ENCODE measurements at regions not wholly inside any gene's neighbourhood (a gene's known extent, or its start where the extent isn't known, plus 50 kb on each side); places are given as distances from the start of the nearest gene placed in this dataset.

GRCh38 chr17:13365331-13365730, 236.4 kb downstream of the HS3ST3A1 start:
- DNase-seq: no peak
- no peaks in the 10 kb centered on the region for H3K27me3 ChIP-seq (ENCODE audit: insufficient read depth, low read depth, severe bottlenecking)
- no peaks in the 10 kb centered on the region for H3K9me3 ChIP-seq (ENCODE audit: severe bottlenecking)
- no peak overlapping the region for H3K4me3 ChIP-seq (ENCODE audit: low read depth, low read length)
- TF ChIP-seq CTCF (IDR thresholded peaks at IDR 0.05; ENCODE audit: low read depth, low read length): no peak
- no peaks in the 10 kb centered on the region for H3K36me3 ChIP-seq
- H3K27ac ChIP-seq: no peak overlapping the region

GRCh38 chr17:13363771-13364170, 238.0 kb downstream of the HS3ST3A1 start:
- no peaks in the 10 kb centered on the region for H3K9me3 ChIP-seq (ENCODE audit: severe bottlenecking)
- DNase-seq: no peak
- no peaks in the 10 kb centered on the region for H3K36me3 ChIP-seq
- H3K27me3 ChIP-seq (ENCODE audit: insufficient read depth, low read depth, severe bottlenecking): no peaks in the 10 kb centered on the region
- no peak overlapping the region for H3K4me3 ChIP-seq (ENCODE audit: low read depth, low read length)
- no peak overlapping the region for H3K27ac ChIP-seq
- no peak for TF ChIP-seq CTCF (IDR thresholded peaks at IDR 0.05; ENCODE audit: low read depth, low read length)

- H3K9me3 ChIP-seq (ENCODE audit: severe bottlenecking): no peaks in the 10 kb centered on the region
- TF ChIP-seq CTCF (IDR thresholded peaks at IDR 0.05; ENCODE audit: low read depth, low read length): no peak
- DNase-seq: peak; percentile 39
- H3K36me3 ChIP-seq: no peaks in the 10 kb centered on the region
- H3K27me3 ChIP-seq (ENCODE audit: insufficient read depth, low read depth, severe bottlenecking): no peaks in the 10 kb centered on the region
- no peak overlapping the region for H3K4me3 ChIP-seq (ENCODE audit: low read depth, low read length)
- H3K27ac ChIP-seq: no peak overlapping the region
Measured at GRCh38 chr17:13362341-13363122, 239.2 kb downstream of the HS3ST3A1 start.

- Histone ChIP-seq H3K36me3 (no peaks in the 10 kb centered on the region), H3K27ac (no peak overlapping the region), H3K27me3 (ENCODE audit: insufficient read depth, low read depth, severe bottlenecking) (no peaks in the 10 kb centered on the region), H3K4me3 (ENCODE audit: low read depth, low read length) (no peak overlapping the region), H3K9me3 (ENCODE audit: severe bottlenecking) (no peaks in the 10 kb centered on the region)
- TF ChIP-seq CTCF (IDR thresholded peaks at IDR 0.05; ENCODE audit: low read depth, low read length): no peak
- DNase-seq: no peak
Measured at GRCh38 chr17:13359774-13360173, 242.0 kb downstream of the HS3ST3A1 start.

GRCh38 chr17:13355054-13355453, 246.7 kb downstream of the HS3ST3A1 start:
- Histone ChIP-seq H3K9me3 (ENCODE audit: severe bottlenecking) (no peaks in the 10 kb centered on the region), H3K36me3 (no peaks in the 10 kb centered on the region), H3K4me3 (ENCODE audit: low read depth, low read length) (no peak overlapping the region), H3K27me3 (ENCODE audit: insufficient read depth, low read depth, severe bottlenecking) (no peaks in the 10 kb centered on the region), H3K27ac (no peak overlapping the region)
- TF ChIP-seq CTCF (IDR thresholded peaks at IDR 0.05; ENCODE audit: low read depth, low read length): no peak
- DNase-seq: no peak

GRCh38 chr17:13353590-13353989, 248.1 kb downstream of the HS3ST3A1 start:
- no peak for TF ChIP-seq CTCF (IDR thresholded peaks at IDR 0.05; ENCODE audit: low read depth, low read length)
- Histone ChIP-seq H3K27ac (no peak overlapping the region), H3K4me3 (ENCODE audit: low read depth, low read length) (no peak overlapping the region), H3K9me3 (ENCODE audit: severe bottlenecking) (no peaks in the 10 kb centered on the region), H3K27me3 (ENCODE audit: insufficient read depth, low read depth, severe bottlenecking) (no peaks in the 10 kb centered on the region), H3K36me3 (no peaks in the 10 kb centered on the region)
- DNase-seq: peak; percentile 42
